H9 (cell line): ENCODE measurements at regions not wholly inside any gene's neighbourhood (a gene's known extent, or its start where the extent isn't known, plus 50 kb on each side); places are given as distances from the start of the nearest gene placed in this dataset.

Experiments
- DNase-seq: peaks from one replicate; pipeline ENCODE4 v3.0.0-alpha.2; 2017
- H2AFZ ChIP-seq: one replicate; pipeline ENCODE4 v1.6.1; 2013; ENCODE audit warnings: mild to moderate bottlenecking, low read length, control low read depth, moderate library complexity
- H2AK5ac ChIP-seq: 2 replicates; pipeline ENCODE4 v1.6.1; 2013; ENCODE audit warnings: low read length, control low read depth, mixed read lengths; ENCODE audit not compliant: insufficient read length
- H2BK120ac ChIP-seq: one replicate; pipeline ENCODE4 v1.6.1; 2013; ENCODE audit warnings: low read depth, mild to moderate bottlenecking, low read length, control low read depth, inconsistent platforms; ENCODE audit not compliant: poor library complexity, severe bottlenecking
- H2BK12ac ChIP-seq: 2 replicates; pipeline ENCODE4 v1.6.1; 2013; ENCODE audit warnings: low read length, control low read depth, mixed read lengths, low read depth; ENCODE audit not compliant: insufficient read length
- H2BK15ac ChIP-seq: 2 replicates; pipeline ENCODE4 v1.6.1; 2013; ENCODE audit warnings: low read depth, low read length, control low read depth
- H2BK20ac ChIP-seq: one replicate; pipeline ENCODE4 v1.6.1; 2013; ENCODE audit warnings: low read depth, mild to moderate bottlenecking, low read length, control low read depth, inconsistent platforms; ENCODE audit not compliant: poor library complexity, severe bottlenecking
- H2BK5ac ChIP-seq: 2 replicates; pipeline ENCODE4 v1.6.1; 2013; ENCODE audit warnings: low read length, control low read depth, mixed read lengths; ENCODE audit not compliant: insufficient read length
- H3K14ac ChIP-seq: 2 replicates; pipeline ENCODE4 v1.6.1; 2013; ENCODE audit warnings: low read length, control low read depth; ENCODE audit not compliant: insufficient read depth
- H3K18ac ChIP-seq: 2 replicates; pipeline ENCODE4 v1.6.1; 2013; ENCODE audit warnings: low read depth, mild to moderate bottlenecking, mixed read lengths, low read length, control low read depth; ENCODE audit not compliant: insufficient read length
- H3K23ac ChIP-seq: 2 replicates; pipeline ENCODE4 v1.6.1; 2013; ENCODE audit warnings: low read length, control low read depth, mixed read lengths, low read depth; ENCODE audit not compliant: insufficient read length
- H3K23me2 ChIP-seq: 2 replicates; pipeline ENCODE4 v1.6.1; 2013; ENCODE audit warnings: low read depth, mild to moderate bottlenecking, mixed read lengths, low read length, control low read depth; ENCODE audit not compliant: insufficient read length, poor library complexity, severe bottlenecking
- H3K27ac ChIP-seq: 2 replicates; pipeline ENCODE4 v1.5.1; 2013; ENCODE audit warnings: low read length, control low read depth, mixed read lengths, low read depth; ENCODE audit not compliant: insufficient read length
- H3K27me3 ChIP-seq: 2 replicates; pipeline ENCODE4 v1.6.1; 2013; ENCODE audit warnings: low read length, control low read depth, inconsistent platforms; ENCODE audit not compliant: insufficient read depth
- H3K4ac ChIP-seq: 2 replicates; pipeline ENCODE4 v1.6.1; 2013; ENCODE audit warnings: low read depth, mild to moderate bottlenecking, control low read depth, inconsistent platforms, low read length, moderate library complexity
- H3K4me1 ChIP-seq: 2 replicates; pipeline ENCODE4 v1.6.1; 2013; ENCODE audit warnings: low read length, control low read depth, inconsistent platforms; ENCODE audit not compliant: insufficient read depth
- H3K4me2 ChIP-seq: 2 replicates; pipeline ENCODE4 v1.6.1; 2013; ENCODE audit warnings: low read length, control low read depth, mixed read lengths; ENCODE audit not compliant: insufficient read length, insufficient read depth
- H3K56ac ChIP-seq: 2 replicates; pipeline ENCODE4 v1.6.1; 2013; ENCODE audit warnings: low read depth, mild to moderate bottlenecking, mixed read lengths, low read length, control low read depth; ENCODE audit not compliant: insufficient read length
- H3K79me1 ChIP-seq: 2 replicates; pipeline ENCODE4 v1.6.1; 2013; ENCODE audit warnings: low read depth, mild to moderate bottlenecking, moderate library complexity, low read length, control low read depth, inconsistent platforms; ENCODE audit not compliant: insufficient read depth, poor library complexity, severe bottlenecking
- H3K79me2 ChIP-seq: 2 replicates; pipeline ENCODE4 v1.6.1; 2013; ENCODE audit warnings: low read length, control low read depth, inconsistent platforms; ENCODE audit not compliant: insufficient read depth
- H3K9ac ChIP-seq: 2 replicates; pipeline ENCODE4 v1.6.1; 2013; ENCODE audit warnings: low read length, control low read depth, mixed read lengths; ENCODE audit not compliant: insufficient read length; ENCODE audit errors: extremely low read depth
- H3K9me3 ChIP-seq: one replicate; pipeline ENCODE4 v1.6.1; 2013; ENCODE audit warnings: low read depth, low read length, inconsistent platforms; ENCODE audit not compliant: control insufficient read depth
- H3T11ph ChIP-seq: one replicate; pipeline ENCODE4 v1.6.1; 2013; ENCODE audit warnings: mild to moderate bottlenecking, low read length, control low read depth, inconsistent platforms
- H4K20me1 ChIP-seq: one replicate; pipeline ENCODE4 v1.6.1; 2013; ENCODE audit not compliant: control insufficient read depth, insufficient read length, insufficient read depth
- H4K5ac ChIP-seq: 2 replicates; pipeline ENCODE4 v1.6.1; 2013; ENCODE audit warnings: low read depth, mild to moderate bottlenecking, mixed read lengths, low read length, control low read depth; ENCODE audit not compliant: insufficient read length
- H4K8ac ChIP-seq: replicated peaks from 2 replicates; pipeline ENCODE4 v1.6.1; 2013; ENCODE audit warnings: low read length, control low read depth, mixed read lengths, low read depth; ENCODE audit not compliant: insufficient read length
- H4K91ac ChIP-seq: 2 replicates; pipeline ENCODE4 v1.6.1; 2013; ENCODE audit warnings: low read depth, mild to moderate bottlenecking, moderate library complexity, mixed read lengths, low read length, control low read depth; ENCODE audit not compliant: insufficient read length
- H3K27ac Mint-ChIP-seq, 3 experiments: 2 replicates in 2 of 3; 3 replicates in 1 of 3; pipeline ENCODE4 v1.8.0; 2020 to 2021; ENCODE audit warnings: mixed read lengths in 3 of 3, mild to moderate bottlenecking in 1 of 3, moderate library complexity in 1 of 3
- H3K27me3 Mint-ChIP-seq: 2 replicates; pipeline ENCODE4 v1.8.0; 2021; ENCODE audit warnings: low read depth, mild to moderate bottlenecking, moderate library complexity, mixed read lengths
- H3K36me3 Mint-ChIP-seq, 3 experiments: 2 replicates in 2 of 3; 3 replicates in 1 of 3; pipeline ENCODE4 v1.8.0; 2020 to 2021; ENCODE audit warnings: low read depth in 3 of 3, mixed read lengths in 3 of 3; ENCODE audit not compliant: insufficient read depth in 1 of 3
- H3K4me1 Mint-ChIP-seq, 2 experiments: 2 replicates each; pipeline ENCODE4 v1.8.0; 2020; ENCODE audit warnings: mixed read lengths in 2 of 2
- H3K4me3 Mint-ChIP-seq, 2 experiments: 2 replicates in 1 of 2; 3 replicates in 1 of 2; pipeline ENCODE4 v1.8.0; 2020 to 2021; ENCODE audit warnings: mild to moderate bottlenecking in 2 of 2, mixed read lengths in 2 of 2, moderate library complexity in 1 of 2
- H3K9me3 Mint-ChIP-seq, 2 experiments: 2 replicates in 1 of 2; 3 replicates in 1 of 2; pipeline ENCODE4 v1.8.0; 2020; ENCODE audit warnings: mild to moderate bottlenecking in 2 of 2, mixed read lengths in 2 of 2, moderate library complexity in 1 of 2
- CTCF ChIP-seq: fragments of 200-600 bp; sonication (generic); conservative IDR thresholded peaks from 3 replicates; pipeline ENCODE4 v1.8.0; 2021; ENCODE audit warnings: antibody characterized with exemption, mild to moderate bottlenecking
- whole genome bisulfite sequencing: extraction: QIAGEN DNeasy Blood & Tissue Kit; methylation state at CpG from one replicate; pipeline ENCODE4 v1.1.7; 2013; ENCODE audit warnings: missing lambda C conversion rate, low lambda C conversion rate, mixed read lengths; ENCODE audit not compliant: insufficient read length; ENCODE audit errors: extremely low coverage; 5-methylcytosine and 5-hydroxymethylcytosine counted together

- no CpG with 5 or more reads among the region's 3 CpGs for WGBS
- DNase-seq, result no peak
- H4K5ac ChIP-seq, result no peak overlapping the region
Observed at GRCh38 chr5:124996764-124997077, 250.3 kb upstream of the ZNF608 start.

More at GRCh38 chr5:124996764-124997077, 250.3 kb upstream of the ZNF608 start:
- H3K9me3 Mint-ChIP-seq, result no peaks in the 10 kb centered on the region
- H3K27me3 Mint-ChIP-seq, result no peaks in the 10 kb centered on the region
- Histone ChIP-seq H3K4me2 (no peak overlapping the region), H2BK120ac (no peak overlapping the region), H3K79me2 (no peaks in the 10 kb centered on the region), H2BK20ac (no peak overlapping the region), H3K79me1 (no peaks in the 10 kb centered on the region), H4K8ac (no peak overlapping the region), H4K91ac (no peak overlapping the region), H2BK12ac (no peak overlapping the region), H3K4ac (no peak overlapping the region), H4K20me1 (no peaks in the 10 kb centered on the region), H3K9ac (no peak overlapping the region), H2AK5ac (no peak overlapping the region), H3K18ac (no peak overlapping the region), H3K9me3 (no peaks in the 10 kb centered on the region), H2BK5ac (no peak overlapping the region), H3K56ac (no peak overlapping the region), H3K23me2 (no peaks in the 10 kb centered on the region), H3K27me3 (no peaks in the 10 kb centered on the region), H2BK15ac (no peak overlapping the region), H3T11ph (no peak overlapping the region), H3K14ac (no peak overlapping the region), H3K4me1 (peaks cover 6% of the 10 kb centered on the region; the same call in 1 of the 2 replicates), H3K27ac (peak overlapping the region; percentile 40), H3K23ac (no peak overlapping the region), H2AFZ (no peak overlapping the region)
- peaks cover 38 to 45% of the 10 kb centered on the region in 2 experiments for H3K4me1 Mint-ChIP-seq
- peak overlapping the region; percentile 10 to 96 (median 78); a peak in 4 of 7 replicates for H3K27ac Mint-ChIP-seq
- H3K36me3 Mint-ChIP-seq, result no peaks in the 10 kb centered on the region; a peak in 2 of 7 replicates
- H3K4me3 Mint-ChIP-seq, result no peak overlapping the region
- no peak for TF ChIP-seq CTCF
